ENCODE measurements at regions not wholly inside any gene's neighbourhood (a gene's known extent, or its start where the extent isn't known, plus 50 kb on each side); places are given as distances from the start of the nearest gene placed in this dataset.

DNA sequence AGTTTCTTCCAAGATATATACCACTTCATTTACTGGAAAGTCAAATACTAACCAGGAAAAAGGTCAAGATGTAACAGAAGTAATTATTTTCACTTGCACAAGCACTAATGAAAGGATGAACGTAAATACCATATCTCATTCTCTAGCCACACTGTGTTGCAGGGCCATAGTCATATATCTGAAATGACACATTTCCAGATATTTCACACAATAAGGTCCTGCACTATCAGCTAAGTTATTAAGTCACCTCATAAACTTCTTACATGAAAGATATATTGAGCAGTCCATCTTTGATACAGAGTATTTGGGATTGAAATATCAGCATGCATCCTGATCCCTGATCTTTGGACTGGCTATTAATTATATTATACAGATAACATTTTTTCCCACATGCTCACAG is 783.3 kb upstream of the MGAT4C start:
- Mint-ChIP-seq H3K4me3 (no peak overlapping the region), H3K4me1 (no peaks in the 10 kb centered on the region), H3K27me3 (ENCODE audit: low read depth) (no peaks in the 10 kb centered on the region), H3K36me3 (ENCODE audit: insufficient read depth in 1 of 3, low read depth in 3 of 3) (no peaks in the 10 kb centered on the region), H3K27ac (no peak overlapping the region), H3K9me3 (no peaks in the 10 kb centered on the region)
- no peak overlapping the region for H4K5ac ChIP-seq (ENCODE audit: insufficient read length, low read depth, low read length)
- no peak overlapping the region for H2BK5ac ChIP-seq (ENCODE audit: insufficient read length, low read length)
- H3K27ac ChIP-seq (ENCODE audit: insufficient read length, low read depth, low read length), result no peak overlapping the region
- DNase-seq, result no peak
- H3K4me1 ChIP-seq (ENCODE audit: insufficient read depth, low read length), result no peaks in the 10 kb centered on the region
- H3K79me2 ChIP-seq (ENCODE audit: insufficient read depth, low read length), result no peaks in the 10 kb centered on the region
- H3K56ac ChIP-seq (ENCODE audit: insufficient read length, low read depth, low read length), result no peak overlapping the region
- H2BK20ac ChIP-seq (ENCODE audit: low read depth, low read length, poor library complexity, severe bottlenecking), result no peak overlapping the region
- H4K20me1 ChIP-seq (ENCODE audit: control insufficient read depth, insufficient read depth, insufficient read length), result no peaks in the 10 kb centered on the region
- no peak overlapping the region for H3K14ac ChIP-seq (ENCODE audit: insufficient read depth, low read length)
- H3K4me2 ChIP-seq (ENCODE audit: insufficient read depth, insufficient read length, low read length), result no peak overlapping the region
- H3T11ph ChIP-seq (ENCODE audit: low read length), result no peak overlapping the region
- H2BK12ac ChIP-seq (ENCODE audit: insufficient read length, low read depth, low read length), result no peak overlapping the region
- H3K9ac ChIP-seq (ENCODE audit: extremely low read depth, insufficient read length, low read length), result no peak overlapping the region
- H3K79me1 ChIP-seq (ENCODE audit: insufficient read depth, low read depth, low read length, poor library complexity, severe bottlenecking), result no peaks in the 10 kb centered on the region
- no peak overlapping the region for H3K18ac ChIP-seq (ENCODE audit: insufficient read length, low read depth, low read length)
- H3K27me3 ChIP-seq (ENCODE audit: insufficient read depth, low read length), result no peaks in the 10 kb centered on the region
- no peaks in the 10 kb centered on the region for H3K23me2 ChIP-seq (ENCODE audit: insufficient read length, low read depth, low read length, poor library complexity, severe bottlenecking)
- no peak overlapping the region for H3K23ac ChIP-seq (ENCODE audit: insufficient read length, low read depth, low read length)
- H2BK120ac ChIP-seq (ENCODE audit: low read depth, low read length, poor library complexity, severe bottlenecking), result no peak overlapping the region
- no peaks in the 10 kb centered on the region for H3K9me3 ChIP-seq (ENCODE audit: control insufficient read depth, low read depth, low read length)
- WGBS (ENCODE audit: extremely low coverage, insufficient read length, low lambda C conversion rate), result no CpG with 5 or more reads among the region's 1 CpG
- TF ChIP-seq, protein P1, sequence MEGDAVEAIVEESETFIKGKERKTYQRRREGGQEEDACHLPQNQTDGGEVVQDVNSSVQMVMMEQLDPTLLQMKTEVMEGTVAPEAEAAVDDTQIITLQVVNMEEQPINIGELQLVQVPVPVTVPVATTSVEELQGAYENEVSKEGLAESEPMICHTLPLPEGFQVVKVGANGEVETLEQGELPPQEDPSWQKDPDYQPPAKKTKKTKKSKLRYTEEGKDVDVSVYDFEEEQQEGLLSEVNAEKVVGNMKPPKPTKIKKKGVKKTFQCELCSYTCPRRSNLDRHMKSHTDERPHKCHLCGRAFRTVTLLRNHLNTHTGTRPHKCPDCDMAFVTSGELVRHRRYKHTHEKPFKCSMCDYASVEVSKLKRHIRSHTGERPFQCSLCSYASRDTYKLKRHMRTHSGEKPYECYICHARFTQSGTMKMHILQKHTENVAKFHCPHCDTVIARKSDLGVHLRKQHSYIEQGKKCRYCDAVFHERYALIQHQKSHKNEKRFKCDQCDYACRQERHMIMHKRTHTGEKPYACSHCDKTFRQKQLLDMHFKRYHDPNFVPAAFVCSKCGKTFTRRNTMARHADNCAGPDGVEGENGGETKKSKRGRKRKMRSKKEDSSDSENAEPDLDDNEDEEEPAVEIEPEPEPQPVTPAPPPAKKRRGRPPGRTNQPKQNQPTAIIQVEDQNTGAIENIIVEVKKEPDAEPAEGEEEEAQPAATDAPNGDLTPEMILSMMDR (conservative IDR thresholded peaks at IDR 0.05), result no peak
- no peak overlapping the region for H2BK15ac ChIP-seq (ENCODE audit: low read depth, low read length)
- H4K8ac ChIP-seq (replicated peaks; ENCODE audit: insufficient read length, low read depth, low read length), result no peak overlapping the region
- no peak overlapping the region for H2AK5ac ChIP-seq (ENCODE audit: insufficient read length, low read length)
- no peak overlapping the region for H4K91ac ChIP-seq (ENCODE audit: insufficient read length, low read depth, low read length)
- H3K4ac ChIP-seq (ENCODE audit: low read depth, low read length), result no peak overlapping the region
- no peak overlapping the region for H2AFZ ChIP-seq (ENCODE audit: low read length)
